ENCODE measurements at regions not wholly inside any gene's neighbourhood (a gene's known extent, or its start where the extent isn't known, plus 50 kb on each side); places are given as distances from the start of the nearest gene placed in this dataset.

DNA sequence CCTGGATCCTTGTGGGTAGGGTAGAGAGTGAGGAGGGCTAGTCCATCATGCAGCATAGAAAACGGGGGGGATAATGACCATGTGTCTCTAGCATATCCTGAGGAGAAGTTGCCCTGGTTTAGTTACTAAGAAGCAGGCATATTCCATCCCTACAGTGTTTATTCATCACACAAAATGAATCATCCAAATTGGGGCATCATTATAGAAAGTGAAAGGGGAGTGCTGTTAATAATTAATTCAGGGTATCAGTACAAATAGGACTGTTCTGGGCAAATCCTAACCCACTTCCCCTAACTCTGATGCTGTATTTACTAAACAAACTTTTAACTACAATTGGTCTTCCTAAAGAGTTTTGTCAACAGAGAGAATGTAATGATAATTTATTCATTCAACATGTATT lies 281.1 kb upstream of the ARX start:
- TF ChIP-seq ZNF561 (tag by site-specific recombination; IDR thresholded peaks at IDR 0.05; ENCODE audit: borderline replicate concordance), result no peak
- no peak for TF ChIP-seq KLF9 (tag by site-specific recombination; IDR thresholded peaks at IDR 0.05; ENCODE audit: low read depth)
- no peak for TF ChIP-seq MYNN (tag by site-specific recombination; IDR thresholded peaks at IDR 0.05; ENCODE audit: borderline replicate concordance)
- TF ChIP-seq ZNF558 (tag by site-specific recombination; IDR thresholded peaks at IDR 0.05), result no peak
- no peak for TF ChIP-seq FEZF1 (tag by site-specific recombination; IDR thresholded peaks at IDR 0.05)
